Testis (tissue), 2 donors: ENCODE measurements at regions not wholly inside any gene's neighbourhood (a gene's known extent, or its start where the extent isn't known, plus 50 kb on each side); places are given as distances from the start of the nearest gene placed in this dataset.

Experiments
- CTCF ChIP-seq, 3 experiments: fragments of 450-650 bp in 2 of 3; fragments of 200-600 bp in 1 of 3; sonication (generic) in 1 of 3; IDR thresholded peaks; one replicate each; pipeline ENCODE4 v1.5.1; 2016 to 2019; ENCODE audit warnings: antibody characterized with exemption in 3 of 3, mild to moderate bottlenecking in 2 of 3, moderate library complexity in 1 of 3
- POLR2A ChIP-seq: fragments of 450-650 bp; IDR thresholded peaks from one replicate; pipeline ENCODE4 v1.6.1; 2017; ENCODE audit warnings: antibody characterized with exemption, mild to moderate bottlenecking, moderate library complexity

- no peak for TF ChIP-seq CTCF (IDR thresholded peaks at IDR 0.05)
- no peak for TF ChIP-seq POLR2A
Observed at GRCh38 chr5:148739524-148739923, 85.2 kb upstream of the HTR4 start.
